GM12878 (cell line): ENCODE measurements at regions not wholly inside any gene's neighbourhood (a gene's known extent, or its start where the extent isn't known, plus 50 kb on each side); places are given as distances from the start of the nearest gene placed in this dataset.

Source experiments
- ATAC-seq: fragments of 200-7000 bp; cut with Tn5 transposase; 3 replicates; pipeline ENCODE4 v1.9.1; 2020; ENCODE audit warnings: mild to moderate bottlenecking, moderate library complexity
- BruUV-seq: library from RNA; stranded (reverse); fragments of 400-500 nt; replicated peaks from 2 replicates; lab custom pipeline; 2021; lab: Mats Ljungman, UMichigan
- CTCF ChIA-PET: fragments of 300-600 bp; sonication (Branson Sonifier 250); formaldehyde crosslinking; extraction: SDS; loops from one replicate; lab custom pipeline; 2021; ENCODE audit warnings: inconsistent platforms; lab: Yijun Ruan, JAX
- POLR2A ChIA-PET: fragments of 350-600 bp; formaldehyde crosslinking; extraction: SDS; loops from one replicate; lab custom pipeline; 2021; ENCODE audit warnings: inconsistent platforms; lab: Charles Lee
- RAD21 ChIA-PET: fragments of 300-600 bp; sonication (Branson Sonifier 250); formaldehyde crosslinking; loops from one replicate; lab custom pipeline; 2023; ENCODE audit warnings: antibody characterized with exemption; ENCODE audit not compliant: unreplicated experiment; lab: Charles Lee
- SMC1A ChIA-PET: fragments of 300-600 bp; sonication (Branson Sonifier 250); formaldehyde crosslinking; loops from one replicate; lab custom pipeline; 2023; ENCODE audit not compliant: unreplicated experiment, uncharacterized antibody; lab: Charles Lee
- DNase-seq: peaks from one replicate; pipeline ENCODE4 v3.0.0-alpha.2; 2011; ENCODE audit warnings: low read depth, low spot score
- FAIRE-seq: peaks from 3 replicates; lab custom pipeline; 2011; peaks lifted over from hg19 to GRCh38; lab: Jason Lieb, UNC
- H2AFZ ChIP-seq: 2 replicates; pipeline ENCODE4 v1.6.0; 2011; ENCODE audit warnings: low read depth, low read length, control low read depth; ENCODE audit not compliant: control insufficient read depth
- H3K27ac ChIP-seq: 2 replicates; pipeline ENCODE4 v1.5.1; 2011; ENCODE audit warnings: control low read depth; ENCODE audit not compliant: control insufficient read depth, insufficient read depth
- H3K27me3 ChIP-seq, 2 experiments: replicated peaks in 1 of 2; 2 replicates each; pipeline versions ENCODE4 v1.6.0 to v1.6.1; 2011; ENCODE audit warnings: low read length in 1 of 2; ENCODE audit not compliant: control insufficient read depth in 2 of 2, insufficient read depth in 2 of 2
- H3K36me3 ChIP-seq, 2 experiments: 2 replicates each; pipeline ENCODE4 v1.5.1; 2011; ENCODE audit warnings: low read length in 1 of 2; ENCODE audit not compliant: control insufficient read depth in 2 of 2, insufficient read depth in 2 of 2
- H3K4me1 ChIP-seq: 2 replicates; pipeline ENCODE4 v1.6.1; 2011; ENCODE audit warnings: mild to moderate bottlenecking, low read length, moderate library complexity, mixed read lengths; ENCODE audit not compliant: control insufficient read depth, insufficient read depth
- H3K4me2 ChIP-seq: 2 replicates; pipeline ENCODE4 v1.6.0; 2011; ENCODE audit warnings: control low read depth; ENCODE audit not compliant: control insufficient read depth, insufficient read depth
- H3K4me3 ChIP-seq: fragments of 200-600 bp; sonication (generic); 2 replicates; pipeline ENCODE4 v1.5.1; 2016
- H3K79me2 ChIP-seq: 2 replicates; pipeline ENCODE4 v1.6.0; 2011; ENCODE audit warnings: low read length; ENCODE audit not compliant: control insufficient read depth, insufficient read depth
- H3K9ac ChIP-seq: 2 replicates; pipeline ENCODE4 v1.8.0; 2011; ENCODE audit warnings: low read length, control low read depth, mixed read lengths; ENCODE audit not compliant: control insufficient read depth, insufficient read depth
- H3K9me3 ChIP-seq: replicated peaks from 3 replicates; pipeline ENCODE4 v1.5.1; 2011; ENCODE audit warnings: mild to moderate bottlenecking, low read length; ENCODE audit not compliant: control insufficient read depth, insufficient read depth
- H4K20me1 ChIP-seq: 2 replicates; pipeline ENCODE4 v1.6.0; 2011; ENCODE audit not compliant: control insufficient read depth, insufficient read depth
- BHLHE40 ChIP-seq, 2 experiments: fragments of 450-650 bp in 1 of 2; IDR thresholded peaks; 2 replicates each; pipeline ENCODE4 v1.6.1; 2011 to 2017; ENCODE audit warnings: low read depth in 2 of 2, borderline replicate concordance in 1 of 2, improper control_type of control experiment in 1 of 2, low read length in 1 of 2, mild to moderate bottlenecking in 1 of 2
- EED ChIP-seq: sonication (generic); IDR thresholded peaks from 2 replicates; pipeline ENCODE4 v1.6.1; 2016; ENCODE audit warnings: antibody characterized with exemption, low read depth
- FOS ChIP-seq: IDR thresholded peaks from 3 replicates; pipeline ENCODE4 v1.6.1; 2011; ENCODE audit warnings: borderline replicate concordance; ENCODE audit not compliant: insufficient read length; ENCODE audit errors: extremely low read depth
- MYC ChIP-seq: IDR thresholded peaks from 2 replicates; pipeline ENCODE4 v1.6.1; 2011; ENCODE audit warnings: mild to moderate bottlenecking, low read length, moderate library complexity, inconsistent platforms; ENCODE audit not compliant: insufficient read depth, insufficient replicate concordance, insufficient read length, severe bottlenecking
- NBN ChIP-seq: fragments of 450-650 bp; IDR thresholded peaks from 2 replicates; pipeline ENCODE4 v1.6.1; 2016
- PML ChIP-seq: IDR thresholded peaks from 2 replicates; pipeline ENCODE4 v1.6.1; 2012; ENCODE audit warnings: low read length, inconsistent platforms
- RCOR1 ChIP-seq: conservative IDR thresholded peaks from 2 replicates; pipeline ENCODE4 v1.6.1; 2012; ENCODE audit warnings: low read depth, low read length, improper control_type of control experiment
- SIN3A ChIP-seq: IDR thresholded peaks from 2 replicates; pipeline ENCODE4 v1.6.1; 2012; ENCODE audit warnings: low read depth, low read length, improper control_type of control experiment
- SREBF1 ChIP-seq: IDR thresholded peaks from 2 replicates; pipeline ENCODE4 v1.6.1; 2012; ENCODE audit warnings: mild to moderate bottlenecking, low read length
- TCF7 ChIP-seq: IDR thresholded peaks from 2 replicates; pipeline ENCODE4 v1.6.1; 2014; ENCODE audit warnings: antibody characterized with exemption, borderline replicate concordance
- YBX1 ChIP-seq: fragments of 450-650 bp; IDR thresholded peaks from 2 replicates; pipeline ENCODE4 v1.6.1; 2016; ENCODE audit warnings: antibody characterized with exemption
- ZSCAN29 ChIP-seq: fragments of 450-650 bp; IDR thresholded peaks from 2 replicates; pipeline ENCODE4 v1.6.1; 2017; ENCODE audit warnings: mild to moderate bottlenecking, moderate library complexity
- ZZZ3 ChIP-seq: IDR thresholded peaks from 2 replicates; pipeline ENCODE4 v1.6.1; 2011; ENCODE audit warnings: low read depth; ENCODE audit not compliant: control insufficient read depth, insufficient read length
- WGBS: methylation state at CpG from one replicate; pipeline ENCODE4 v1.1.6; 2016; ENCODE audit warnings: low lambda C conversion rate; ENCODE audit not compliant: insufficient replicate concordance, insufficient coverage; ENCODE audit errors: missing lambda C conversion rate; 5-methylcytosine and 5-hydroxymethylcytosine counted together
- in situ Hi-C: fragments of 300-500 bp; cut with MboI; formaldehyde crosslinking; loops from 9 replicates; pipeline ENCODE4 v1.14.3; 2018; ENCODE audit warnings: mixed read lengths
- intact Hi-C: fragments of 100-400 bp; cut with micrococcal nuclease; formaldehyde crosslinking; loops from one replicate; pipeline ENCODE4 v1.14.2; 2022; ENCODE audit not compliant: unreplicated experiment
- TF ChIP-seq, protein P1 (sequence below): fragments of 450-650 bp; IDR thresholded peaks from 2 replicates; pipeline ENCODE4 v1.6.1; 2016; ENCODE audit warnings: mild to moderate bottlenecking, moderate library complexity, borderline replicate concordance
- TF ChIP-seq, protein P2 (sequence below): fragments of 450-650 bp; IDR thresholded peaks from 2 replicates; pipeline ENCODE4 v1.6.1; 2017; ENCODE audit warnings: mild to moderate bottlenecking

DNA sequence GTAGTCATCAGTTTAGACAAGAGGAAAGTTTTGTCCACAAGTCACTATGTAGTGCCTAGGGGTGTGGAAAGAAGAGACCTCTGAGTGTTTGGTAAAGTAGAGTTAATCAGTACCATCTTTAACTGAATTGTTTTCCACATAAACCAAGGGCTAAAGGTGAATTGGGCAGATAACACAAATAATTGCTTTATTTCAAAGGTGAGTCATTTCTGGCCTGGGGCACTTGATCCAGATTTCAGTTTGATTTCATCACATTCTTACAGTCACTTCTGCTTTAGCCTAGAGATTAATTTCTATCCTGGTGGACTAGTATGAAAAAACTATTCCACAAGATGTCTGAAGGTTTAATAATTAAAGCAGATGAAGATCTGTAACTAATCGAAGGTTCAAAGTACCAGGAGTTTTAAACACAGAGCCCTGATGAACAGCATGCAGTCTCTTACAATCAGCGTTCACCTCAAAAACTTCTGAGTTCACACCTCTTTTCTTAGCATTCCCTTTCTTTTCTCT, 74.5 kb upstream of the BOD1L1 start:
- FAIRE-seq = no peak
- 56% methylated on average over 2 of the region's 2 CpGs for WGBS
- no peaks in the 10 kb centered on the region for H3K27me3 ChIP-seq
- ChIA-PET RAD21 (no interaction called here), CTCF (no interaction called here), SMC1A (no interaction called here), POLR2A (no interaction called here)
- in situ Hi-C loops = no loop called here
- DNase-seq = no peak
- ATAC-seq = no peak
- no peak overlapping the region for H2AFZ ChIP-seq
- H3K4me1 ChIP-seq = no peaks in the 10 kb centered on the region
- BruUV-seq = no TSS peak
- H3K36me3 ChIP-seq = no peaks in the 10 kb centered on the region
- intact Hi-C loops = no loop called here
- H3K4me2 ChIP-seq = no peak overlapping the region
- no peak for TF ChIP-seq ZZZ3
- TF ChIP-seq NBN = no peak
- TF ChIP-seq EED = no peak
- TF ChIP-seq SIN3A = no peak
- TF ChIP-seq, protein P1, sequence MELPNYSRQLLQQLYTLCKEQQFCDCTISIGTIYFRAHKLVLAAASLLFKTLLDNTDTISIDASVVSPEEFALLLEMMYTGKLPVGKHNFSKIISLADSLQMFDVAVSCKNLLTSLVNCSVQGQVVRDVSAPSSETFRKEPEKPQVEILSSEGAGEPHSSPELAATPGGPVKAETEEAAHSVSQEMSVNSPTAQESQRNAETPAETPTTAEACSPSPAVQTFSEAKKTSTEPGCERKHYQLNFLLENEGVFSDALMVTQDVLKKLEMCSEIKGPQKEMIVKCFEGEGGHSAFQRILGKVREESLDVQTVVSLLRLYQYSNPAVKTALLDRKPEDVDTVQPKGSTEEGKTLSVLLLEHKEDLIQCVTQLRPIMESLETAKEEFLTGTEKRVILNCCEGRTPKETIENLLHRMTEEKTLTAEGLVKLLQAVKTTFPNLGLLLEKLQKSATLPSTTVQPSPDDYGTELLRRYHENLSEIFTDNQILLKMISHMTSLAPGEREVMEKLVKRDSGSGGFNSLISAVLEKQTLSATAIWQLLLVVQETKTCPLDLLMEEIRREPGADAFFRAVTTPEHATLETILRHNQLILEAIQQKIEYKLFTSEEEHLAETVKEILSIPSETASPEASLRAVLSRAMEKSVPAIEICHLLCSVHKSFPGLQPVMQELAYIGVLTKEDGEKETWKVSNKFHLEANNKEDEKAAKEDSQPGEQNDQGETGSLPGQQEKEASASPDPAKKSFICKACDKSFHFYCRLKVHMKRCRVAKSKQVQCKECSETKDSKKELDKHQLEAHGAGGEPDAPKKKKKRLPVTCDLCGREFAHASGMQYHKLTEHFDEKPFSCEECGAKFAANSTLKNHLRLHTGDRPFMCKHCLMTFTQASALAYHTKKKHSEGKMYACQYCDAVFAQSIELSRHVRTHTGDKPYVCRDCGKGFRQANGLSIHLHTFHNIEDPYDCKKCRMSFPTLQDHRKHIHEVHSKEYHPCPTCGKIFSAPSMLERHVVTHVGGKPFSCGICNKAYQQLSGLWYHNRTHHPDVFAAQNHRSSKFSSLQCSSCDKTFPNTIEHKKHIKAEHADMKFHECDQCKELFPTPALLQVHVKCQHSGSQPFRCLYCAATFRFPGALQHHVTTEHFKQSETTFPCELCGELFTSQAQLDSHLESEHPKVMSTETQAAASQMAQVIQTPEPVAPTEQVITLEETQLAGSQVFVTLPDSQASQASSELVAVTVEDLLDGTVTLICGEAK = no peak
- TF ChIP-seq BHLHE40 (IDR thresholded peaks at IDR 0.05; ENCODE audit: borderline replicate concordance in 1 of 2, low read depth in 2 of 2, low read length in 1 of 2) = no peak
- no peak for TF ChIP-seq MYC
- TF ChIP-seq YBX1 = no peak
- TF ChIP-seq, protein P2, sequence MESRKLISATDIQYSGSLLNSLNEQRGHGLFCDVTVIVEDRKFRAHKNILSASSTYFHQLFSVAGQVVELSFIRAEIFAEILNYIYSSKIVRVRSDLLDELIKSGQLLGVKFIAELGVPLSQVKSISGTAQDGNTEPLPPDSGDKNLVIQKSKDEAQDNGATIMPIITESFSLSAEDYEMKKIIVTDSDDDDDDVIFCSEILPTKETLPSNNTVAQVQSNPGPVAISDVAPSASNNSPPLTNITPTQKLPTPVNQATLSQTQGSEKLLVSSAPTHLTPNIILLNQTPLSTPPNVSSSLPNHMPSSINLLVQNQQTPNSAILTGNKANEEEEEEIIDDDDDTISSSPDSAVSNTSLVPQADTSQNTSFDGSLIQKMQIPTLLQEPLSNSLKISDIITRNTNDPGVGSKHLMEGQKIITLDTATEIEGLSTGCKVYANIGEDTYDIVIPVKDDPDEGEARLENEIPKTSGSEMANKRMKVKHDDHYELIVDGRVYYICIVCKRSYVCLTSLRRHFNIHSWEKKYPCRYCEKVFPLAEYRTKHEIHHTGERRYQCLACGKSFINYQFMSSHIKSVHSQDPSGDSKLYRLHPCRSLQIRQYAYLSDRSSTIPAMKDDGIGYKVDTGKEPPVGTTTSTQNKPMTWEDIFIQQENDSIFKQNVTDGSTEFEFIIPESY = no peak
- no peak for TF ChIP-seq FOS
- TF ChIP-seq SREBF1 = no peak
- TF ChIP-seq TCF7 = no peak
- TF ChIP-seq RCOR1 = no peak
- no peak for TF ChIP-seq ZSCAN29
- no peak for TF ChIP-seq PML
- no peaks in the 10 kb centered on the region for H4K20me1 ChIP-seq
- H3K9me3 ChIP-seq = no peaks in the 10 kb centered on the region
- no peaks in the 10 kb centered on the region for H3K79me2 ChIP-seq
- no peak overlapping the region for H3K4me3 ChIP-seq
- H3K27ac ChIP-seq = no peak overlapping the region
- H3K9ac ChIP-seq = no peak overlapping the region
